ENCODE measurements at regions not wholly inside any gene's neighbourhood (a gene's known extent, or its start where the extent isn't known, plus 50 kb on each side); places are given as distances from the start of the nearest gene placed in this dataset.

- Histone ChIP-seq H3K4me1 (ENCODE audit: control insufficient read depth, insufficient read depth, low read length) (peaks cover 46% of the 10 kb centered on the region), H3K27me3 (ENCODE audit: control insufficient read depth, insufficient read depth, low read length) (no peaks in the 10 kb centered on the region), H3K27ac (ENCODE audit: low read length) (peak overlapping the region; percentile 59), H3K4me3 (ENCODE audit: low read length) (no peak overlapping the region), H3K9me3 (ENCODE audit: control insufficient read depth, low read depth, low read length) (no peaks in the 10 kb centered on the region), H3K36me3 (ENCODE audit: control insufficient read depth, insufficient read depth, low read length) (no peaks in the 10 kb centered on the region)
- DNase-seq, result peak in 1 of 2 donors; percentile 58
- WGBS (ENCODE audit: insufficient coverage, low lambda C conversion rate), result no CpG with 5 or more reads among the region's 2 CpGs
Measured at GRCh38 chr1:228848406-228848805, 113.1 kb downstream of the RHOU start.

GRCh38 chr1:228849011-228849541 lies 113.8 kb downstream of the RHOU start:
- no CpG with 5 or more reads among the region's 3 CpGs for WGBS (ENCODE audit: insufficient coverage, low lambda C conversion rate)
- no peak overlapping the region for H3K4me3 ChIP-seq (ENCODE audit: low read length)
- H3K36me3 ChIP-seq (ENCODE audit: control insufficient read depth, insufficient read depth, low read length), result no peaks in the 10 kb centered on the region
- peaks cover 46% of the 10 kb centered on the region for H3K4me1 ChIP-seq (ENCODE audit: control insufficient read depth, insufficient read depth, low read length)
- peak; percentile 78 to 93 for DNase-seq
- H3K9me3 ChIP-seq (ENCODE audit: control insufficient read depth, low read depth, low read length), result no peaks in the 10 kb centered on the region
- peak overlapping the region; percentile 59 for H3K27ac ChIP-seq (ENCODE audit: low read length)
- H3K27me3 ChIP-seq (ENCODE audit: control insufficient read depth, insufficient read depth, low read length), result no peaks in the 10 kb centered on the region

DNA sequence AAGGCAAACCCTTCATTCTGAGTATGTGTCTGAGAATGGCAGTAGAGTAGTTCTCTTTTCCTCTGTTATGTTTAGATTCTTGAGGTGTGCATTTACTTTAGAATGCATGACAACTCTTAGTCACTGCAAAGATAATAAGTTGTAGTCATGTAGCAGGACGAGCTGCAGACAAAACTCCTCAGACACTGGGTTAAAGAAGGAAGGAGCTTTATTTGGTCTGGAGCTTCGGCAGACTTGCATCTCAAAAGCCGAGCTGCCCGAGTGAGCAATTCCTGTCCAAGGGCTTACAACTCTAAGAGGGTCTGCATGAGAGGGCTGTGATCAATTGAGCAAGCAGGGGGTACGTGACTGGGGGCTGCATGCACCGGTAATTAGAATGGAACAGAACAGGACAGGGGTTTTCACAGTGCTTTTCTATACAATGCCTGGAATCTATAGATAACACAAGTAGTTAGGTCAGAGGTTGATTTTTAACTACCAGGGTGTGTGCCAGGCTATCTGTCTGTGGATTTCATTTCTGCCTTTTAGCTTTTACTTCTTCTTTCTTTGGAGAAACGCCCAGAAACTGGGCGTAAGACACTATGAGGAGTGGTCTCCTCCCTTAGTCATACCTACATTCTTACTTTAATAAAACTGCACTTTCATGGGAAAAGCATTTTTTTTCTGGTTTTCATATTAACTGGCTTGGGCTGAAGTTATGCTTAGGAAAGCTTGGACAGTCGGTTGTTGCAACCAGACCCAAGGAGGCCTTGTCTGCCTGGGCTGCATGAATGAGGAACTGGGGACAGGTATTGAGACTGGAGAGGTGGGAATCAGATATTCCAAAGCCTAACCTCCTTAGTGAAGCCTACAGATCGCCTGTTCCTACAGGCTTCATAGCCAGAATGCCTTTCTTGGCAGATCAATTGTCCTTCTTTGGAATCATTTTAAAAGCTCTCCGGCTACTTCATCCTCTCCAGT lies 115.1 kb downstream of the RHOU start:
- Histone ChIP-seq H3K36me3 (ENCODE audit: control insufficient read depth, insufficient read depth, low read length) (no peaks in the 10 kb centered on the region), H3K9me3 (ENCODE audit: control insufficient read depth, low read depth, low read length) (no peaks in the 10 kb centered on the region), H3K4me1 (ENCODE audit: control insufficient read depth, insufficient read depth, low read length) (peaks cover 46% of the 10 kb centered on the region), H3K27ac (ENCODE audit: low read length) (peak overlapping the region; percentile 64), H3K4me3 (ENCODE audit: low read length) (no peak overlapping the region), H3K27me3 (ENCODE audit: control insufficient read depth, insufficient read depth, low read length) (no peaks in the 10 kb centered on the region)
- WGBS (ENCODE audit: insufficient coverage, low lambda C conversion rate), result 40% methylated on average over 2 of the region's 11 CpGs
- DNase-seq, result peak in 1 of 2 donors; percentile 65

GRCh38 chr1:228851193-228851592 lies 115.9 kb downstream of the RHOU start:
- 95% methylated on average over 4 of the region's 5 CpGs for WGBS (ENCODE audit: insufficient coverage, low lambda C conversion rate)
- DNase-seq, result no peak
- H3K4me1 ChIP-seq (ENCODE audit: control insufficient read depth, insufficient read depth, low read length), result peaks cover 46% of the 10 kb centered on the region
- H3K36me3 ChIP-seq (ENCODE audit: control insufficient read depth, insufficient read depth, low read length), result no peaks in the 10 kb centered on the region
- no peaks in the 10 kb centered on the region for H3K9me3 ChIP-seq (ENCODE audit: control insufficient read depth, low read depth, low read length)
- no peaks in the 10 kb centered on the region for H3K27me3 ChIP-seq (ENCODE audit: control insufficient read depth, insufficient read depth, low read length)
- no peak overlapping the region for H3K4me3 ChIP-seq (ENCODE audit: low read length)
- H3K27ac ChIP-seq (ENCODE audit: low read length), result peak overlapping the region; percentile 64

- H3K4me1 ChIP-seq (ENCODE audit: control insufficient read depth, insufficient read depth, low read length), result peaks cover 46% of the 10 kb centered on the region
- WGBS (ENCODE audit: insufficient coverage, low lambda C conversion rate), result no CpG with 5 or more reads among the region's 6 CpGs
- no peaks in the 10 kb centered on the region for H3K36me3 ChIP-seq (ENCODE audit: control insufficient read depth, insufficient read depth, low read length)
- H3K9me3 ChIP-seq (ENCODE audit: control insufficient read depth, low read depth, low read length), result no peaks in the 10 kb centered on the region
- no peak for DNase-seq
- H3K27me3 ChIP-seq (ENCODE audit: control insufficient read depth, insufficient read depth, low read length), result no peaks in the 10 kb centered on the region
- H3K27ac ChIP-seq (ENCODE audit: low read length), result peak overlapping the region; percentile 64
- H3K4me3 ChIP-seq (ENCODE audit: low read length), result no peak overlapping the region
Measured at GRCh38 chr1:228851618-228852017, 116.3 kb downstream of the RHOU start.

DNA sequence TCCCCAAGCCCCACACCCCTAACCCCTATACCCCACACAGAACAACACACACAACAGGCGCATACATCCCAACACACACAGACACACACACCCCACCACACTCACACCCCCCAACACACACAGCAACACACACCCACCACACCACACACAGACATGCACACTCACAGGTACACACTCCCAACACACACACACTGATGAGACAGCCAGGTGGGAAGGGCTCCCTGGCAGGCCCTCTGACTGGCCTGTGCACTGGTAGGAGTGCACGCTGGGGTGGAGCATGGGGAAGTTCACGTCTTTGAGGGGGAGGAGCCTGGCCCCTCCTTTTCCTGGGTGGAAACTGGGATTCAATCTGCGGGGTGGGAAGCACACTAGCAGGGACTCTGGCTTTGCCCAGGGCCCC lies 116.7 kb downstream of the RHOU start:
- Histone ChIP-seq H3K4me1 (ENCODE audit: control insufficient read depth, insufficient read depth, low read length) (peaks cover 46% of the 10 kb centered on the region), H3K9me3 (ENCODE audit: control insufficient read depth, low read depth, low read length) (no peaks in the 10 kb centered on the region)
- WGBS (ENCODE audit: insufficient coverage, low lambda C conversion rate), result no CpG with 5 or more reads among the region's 4 CpGs

GRCh38 chr1:228852511-228853088 lies 117.3 kb downstream of the RHOU start:
- H3K4me3 ChIP-seq (ENCODE audit: low read length), result no peak overlapping the region
- H3K4me1 ChIP-seq (ENCODE audit: control insufficient read depth, insufficient read depth, low read length), result peaks cover 46% of the 10 kb centered on the region
- no peak for DNase-seq
- no peaks in the 10 kb centered on the region for H3K36me3 ChIP-seq (ENCODE audit: control insufficient read depth, insufficient read depth, low read length)
- no peak overlapping the region for H3K27ac ChIP-seq (ENCODE audit: low read length)
- no peaks in the 10 kb centered on the region for H3K9me3 ChIP-seq (ENCODE audit: control insufficient read depth, low read depth, low read length)
- H3K27me3 ChIP-seq (ENCODE audit: control insufficient read depth, insufficient read depth, low read length), result no peaks in the 10 kb centered on the region
- no CpG with 5 or more reads among the region's 3 CpGs for WGBS (ENCODE audit: insufficient coverage, low lambda C conversion rate)

More for the DNA sequence above, 116.7 kb downstream of the RHOU start:
- no peaks in the 10 kb centered on the region for H3K27me3 ChIP-seq (ENCODE audit: control insufficient read depth, insufficient read depth, low read length)
- no peak overlapping the region for H3K4me3 ChIP-seq (ENCODE audit: low read length)
- H3K27ac ChIP-seq (ENCODE audit: low read length), result no peak overlapping the region
- DNase-seq, result no peak
- H3K36me3 ChIP-seq (ENCODE audit: control insufficient read depth, insufficient read depth, low read length), result no peaks in the 10 kb centered on the region

GRCh38 chr1:228853191-228853590 lies 117.9 kb downstream of the RHOU start:
- Histone ChIP-seq H3K9me3 (ENCODE audit: control insufficient read depth, low read depth, low read length) (no peaks in the 10 kb centered on the region), H3K36me3 (ENCODE audit: control insufficient read depth, insufficient read depth, low read length) (no peaks in the 10 kb centered on the region), H3K4me1 (ENCODE audit: control insufficient read depth, insufficient read depth, low read length) (peaks cover 44% of the 10 kb centered on the region), H3K27ac (ENCODE audit: low read length) (no peak overlapping the region), H3K4me3 (ENCODE audit: low read length) (no peak overlapping the region), H3K27me3 (ENCODE audit: control insufficient read depth, insufficient read depth, low read length) (no peaks in the 10 kb centered on the region)
- no peak for DNase-seq
- no CpG with 5 or more reads among the region's 2 CpGs for WGBS (ENCODE audit: insufficient coverage, low lambda C conversion rate)

- Histone ChIP-seq H3K27ac (ENCODE audit: low read length) (no peak overlapping the region), H3K9me3 (ENCODE audit: control insufficient read depth, low read depth, low read length) (no peaks in the 10 kb centered on the region), H3K27me3 (ENCODE audit: control insufficient read depth, insufficient read depth, low read length) (no peaks in the 10 kb centered on the region), H3K4me3 (ENCODE audit: low read length) (no peak overlapping the region), H3K36me3 (ENCODE audit: control insufficient read depth, insufficient read depth, low read length) (no peaks in the 10 kb centered on the region), H3K4me1 (ENCODE audit: control insufficient read depth, insufficient read depth, low read length) (peaks cover 40% of the 10 kb centered on the region)
- no CpG with 5 or more reads among the region's 1 CpG for WGBS (ENCODE audit: insufficient coverage, low lambda C conversion rate)
- no peak for DNase-seq
Measured at GRCh38 chr1:228853637-228854036, 118.4 kb downstream of the RHOU start.

GRCh38 chr1:228854907-228855306 lies 119.6 kb downstream of the RHOU start:
- DNase-seq, result no peak

More at GRCh38 chr1:228854907-228855306, 119.6 kb downstream of the RHOU start:
- Histone ChIP-seq H3K36me3 (ENCODE audit: control insufficient read depth, insufficient read depth, low read length) (no peaks in the 10 kb centered on the region), H3K4me3 (ENCODE audit: low read length) (no peak overlapping the region), H3K27me3 (ENCODE audit: control insufficient read depth, insufficient read depth, low read length) (no peaks in the 10 kb centered on the region), H3K9me3 (ENCODE audit: control insufficient read depth, low read depth, low read length) (no peaks in the 10 kb centered on the region), H3K4me1 (ENCODE audit: control insufficient read depth, insufficient read depth, low read length) (peaks cover 40% of the 10 kb centered on the region), H3K27ac (ENCODE audit: low read length) (no peak overlapping the region)
- WGBS (ENCODE audit: insufficient coverage, low lambda C conversion rate), result 100% methylated on average over 1 of the region's 3 CpGs
